Testis (tissue), 2 donors: ENCODE measurements at regions not wholly inside any gene's neighbourhood (a gene's known extent, or its start where the extent isn't known, plus 50 kb on each side); places are given as distances from the start of the nearest gene placed in this dataset.

Experiments
- DNase-seq: peaks from one replicate; pipeline ENCODE4 v3.0.0-alpha.2; 2019
- H3K27ac ChIP-seq, 2 donors: fragments of 200-600 bp; sonication (generic); one replicate each; pipeline ENCODE4 v1.5.1; 2019
- H3K27me3 ChIP-seq: fragments of 200-600 bp; sonication (generic); one replicate; pipeline ENCODE4 v1.5.1; 2019
- H3K36me3 ChIP-seq: fragments of 200-600 bp; sonication (generic); one replicate; pipeline ENCODE4 v1.5.1; 2017; ENCODE audit warnings: low read depth; ENCODE audit errors: missing control alignments
- H3K4me1 ChIP-seq: fragments of 200-600 bp; sonication (generic); one replicate; pipeline ENCODE4 v1.5.1; 2019
- H3K4me3 ChIP-seq, 2 donors: fragments of 200-600 bp; sonication (generic); one replicate each; pipeline ENCODE4 v1.5.1; 2017 to 2019
- H3K9me3 ChIP-seq: fragments of 200-600 bp; sonication (generic); one replicate; pipeline ENCODE4 v1.5.1; 2017
- POLR2A ChIP-seq: fragments of 450-650 bp; IDR thresholded peaks from one replicate; pipeline ENCODE4 v1.6.1; 2017; ENCODE audit warnings: antibody characterized with exemption, mild to moderate bottlenecking, moderate library complexity
- WGBS, 2 donors: methylation state at CpG; one replicate each; pipeline ENCODE4 v1.1.5; 2018; 5-methylcytosine and 5-hydroxymethylcytosine counted together
- intact Hi-C: fragments of 100-400 bp; cut with DNase I; formaldehyde crosslinking; loops from one replicate; pipeline ENCODE4 v1.15.1; 2023; ENCODE audit warnings: low total_unique reads
- TF ChIP-seq, protein P1 (sequence below), 3 experiments: fragments of 450-650 bp in 2 of 3; fragments of 200-600 bp in 1 of 3; sonication (generic) in 1 of 3; IDR thresholded peaks; one replicate each; pipeline ENCODE4 v1.5.1; 2016 to 2019; ENCODE audit warnings: antibody characterized with exemption in 3 of 3, mild to moderate bottlenecking in 2 of 3, moderate library complexity in 1 of 3

DNA sequence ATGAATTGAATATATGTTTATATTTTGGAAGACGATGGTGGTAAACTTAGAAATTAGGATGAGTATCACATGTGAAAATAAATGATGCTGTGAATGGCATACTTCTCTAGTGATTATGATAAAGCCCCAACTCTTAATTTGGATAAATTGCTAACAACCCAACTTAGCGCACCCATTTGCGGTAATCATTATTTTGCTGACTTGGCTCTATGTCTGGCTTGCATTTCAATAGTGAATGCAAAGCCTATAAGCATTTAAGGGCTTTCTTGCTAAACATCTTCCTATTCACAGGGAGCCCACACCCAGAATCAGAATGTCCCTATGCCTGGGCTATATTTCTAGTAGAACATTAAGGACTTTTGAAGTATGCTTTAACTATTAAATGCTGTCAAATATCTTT lies 910.7 kb upstream of the FANCL start:
- no peaks in the 10 kb centered on the region for H3K9me3 ChIP-seq
- H3K27me3 ChIP-seq, result no peaks in the 10 kb centered on the region
- H3K27ac ChIP-seq, result no peak overlapping the region
- DNase-seq, result no peak
- H3K4me3 ChIP-seq, result no peak overlapping the region
- intact Hi-C loops, result no loop called here
- 89 to 93% methylated on average over 3 of the region's 3 CpGs for WGBS, 2 donors
- H3K36me3 ChIP-seq, result no peaks in the 10 kb centered on the region
- TF ChIP-seq, protein P1, sequence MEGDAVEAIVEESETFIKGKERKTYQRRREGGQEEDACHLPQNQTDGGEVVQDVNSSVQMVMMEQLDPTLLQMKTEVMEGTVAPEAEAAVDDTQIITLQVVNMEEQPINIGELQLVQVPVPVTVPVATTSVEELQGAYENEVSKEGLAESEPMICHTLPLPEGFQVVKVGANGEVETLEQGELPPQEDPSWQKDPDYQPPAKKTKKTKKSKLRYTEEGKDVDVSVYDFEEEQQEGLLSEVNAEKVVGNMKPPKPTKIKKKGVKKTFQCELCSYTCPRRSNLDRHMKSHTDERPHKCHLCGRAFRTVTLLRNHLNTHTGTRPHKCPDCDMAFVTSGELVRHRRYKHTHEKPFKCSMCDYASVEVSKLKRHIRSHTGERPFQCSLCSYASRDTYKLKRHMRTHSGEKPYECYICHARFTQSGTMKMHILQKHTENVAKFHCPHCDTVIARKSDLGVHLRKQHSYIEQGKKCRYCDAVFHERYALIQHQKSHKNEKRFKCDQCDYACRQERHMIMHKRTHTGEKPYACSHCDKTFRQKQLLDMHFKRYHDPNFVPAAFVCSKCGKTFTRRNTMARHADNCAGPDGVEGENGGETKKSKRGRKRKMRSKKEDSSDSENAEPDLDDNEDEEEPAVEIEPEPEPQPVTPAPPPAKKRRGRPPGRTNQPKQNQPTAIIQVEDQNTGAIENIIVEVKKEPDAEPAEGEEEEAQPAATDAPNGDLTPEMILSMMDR (IDR thresholded peaks at IDR 0.05), result no peak
- TF ChIP-seq POLR2A, result no peak
- no peaks in the 10 kb centered on the region for H3K4me1 ChIP-seq

DNA sequence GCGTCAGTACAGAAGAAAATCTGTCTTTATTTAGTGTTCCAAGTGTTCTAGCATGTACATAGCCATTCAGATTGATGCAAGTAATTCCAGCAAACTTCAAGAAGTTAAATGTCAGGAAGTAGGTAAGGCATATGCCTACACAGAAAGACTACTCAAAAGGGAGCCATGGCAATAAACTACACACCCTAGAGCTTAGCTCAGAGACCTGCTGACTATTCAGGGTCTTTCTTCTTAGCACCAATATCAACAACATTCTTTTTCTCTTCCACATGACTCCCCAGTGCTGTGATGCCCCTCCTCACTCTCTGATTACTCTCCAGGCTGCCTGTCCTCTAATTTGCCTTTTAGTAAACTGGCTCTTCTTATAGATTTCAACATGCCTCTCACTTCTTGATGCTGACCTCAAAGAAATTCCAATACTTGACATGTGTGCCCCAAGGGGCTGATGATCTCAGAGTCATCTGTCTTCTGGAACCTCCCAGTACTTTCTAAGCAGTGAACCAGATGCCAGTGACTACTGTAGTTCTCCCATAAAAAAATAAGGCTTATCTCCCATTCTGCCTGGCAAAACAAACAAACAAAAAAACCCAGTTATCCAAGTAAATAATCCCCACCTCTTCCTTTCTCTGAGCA lies 909.2 kb upstream of the FANCL start:
- no peak for DNase-seq
- no peaks in the 10 kb centered on the region for H3K27me3 ChIP-seq
- H3K9me3 ChIP-seq, result no peaks in the 10 kb centered on the region
- no peak overlapping the region for H3K27ac ChIP-seq
- H3K4me1 ChIP-seq, result no peaks in the 10 kb centered on the region
- no peak overlapping the region for H3K4me3 ChIP-seq
- TF ChIP-seq, protein P1 (IDR thresholded peaks at IDR 0.05), result no peak
- no peak for TF ChIP-seq POLR2A
- intact Hi-C loops, result no loop called here
- H3K36me3 ChIP-seq, result no peaks in the 10 kb centered on the region
- WGBS, 2 donors, result 72 to 86% methylated on average over 1 of the region's 1 CpG

DNA sequence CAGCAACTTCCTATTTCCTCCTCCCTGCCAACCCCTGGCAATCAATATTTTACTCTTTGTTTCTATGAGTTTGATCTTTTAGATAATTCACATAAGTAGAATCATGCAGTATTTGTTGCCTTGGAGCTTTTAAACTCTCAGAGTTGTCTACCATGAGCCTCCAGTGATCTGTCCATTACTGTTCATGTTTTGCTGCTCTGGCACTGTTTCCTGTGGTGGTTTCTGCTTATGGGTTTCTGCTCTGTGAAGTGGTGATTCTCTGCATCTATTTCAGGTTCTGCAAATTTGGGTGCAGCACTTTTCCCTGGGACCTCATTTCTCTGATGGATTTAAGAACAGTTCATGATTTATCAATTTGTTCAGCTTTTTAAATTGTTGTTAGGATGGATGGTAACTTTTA lies 908.1 kb upstream of the FANCL start:
- H3K36me3 ChIP-seq, result no peaks in the 10 kb centered on the region
- intact Hi-C loops, result no loop called here
- no peaks in the 10 kb centered on the region for H3K9me3 ChIP-seq
- no peaks in the 10 kb centered on the region for H3K4me1 ChIP-seq
- TF ChIP-seq, protein P1 (IDR thresholded peaks at IDR 0.05), result no peak
- no peak for TF ChIP-seq POLR2A
- no peaks in the 10 kb centered on the region for H3K27me3 ChIP-seq
- no peak overlapping the region for H3K27ac ChIP-seq
- no peak overlapping the region for H3K4me3 ChIP-seq
- no peak for DNase-seq

DNA sequence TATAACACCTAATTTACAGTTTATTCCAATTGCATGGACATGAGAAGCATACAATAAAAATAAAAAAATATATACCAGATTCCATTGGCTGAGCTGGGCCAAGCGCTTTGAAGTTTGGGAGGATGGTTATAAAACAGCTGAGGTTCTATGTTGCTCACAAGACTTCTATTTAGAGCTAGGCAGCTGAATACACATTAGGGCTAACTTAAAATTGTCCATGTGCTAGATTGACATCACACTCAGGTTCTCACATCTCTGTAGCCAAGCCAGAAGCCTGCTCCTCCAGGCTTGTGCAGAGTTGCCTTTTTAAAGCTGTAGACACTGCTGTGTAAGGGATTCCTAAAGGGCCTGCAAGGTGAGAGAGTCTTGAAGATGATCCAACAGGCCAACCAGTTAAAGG lies 871.1 kb upstream of the FANCL start:
- intact Hi-C loops, result no loop called here
- Histone ChIP-seq H3K4me1 (no peaks in the 10 kb centered on the region), H3K4me3 (no peak overlapping the region), H3K9me3 (no peaks in the 10 kb centered on the region), H3K27me3 (no peaks in the 10 kb centered on the region), H3K36me3 (no peaks in the 10 kb centered on the region), H3K27ac (no peak overlapping the region)
- TF ChIP-seq, protein P1 (IDR thresholded peaks at IDR 0.05), result no peak
- TF ChIP-seq POLR2A, result no peak
- 93 to 95% methylated on average over 1 of the region's 1 CpG for WGBS, 2 donors
- no peak for DNase-seq

DNA sequence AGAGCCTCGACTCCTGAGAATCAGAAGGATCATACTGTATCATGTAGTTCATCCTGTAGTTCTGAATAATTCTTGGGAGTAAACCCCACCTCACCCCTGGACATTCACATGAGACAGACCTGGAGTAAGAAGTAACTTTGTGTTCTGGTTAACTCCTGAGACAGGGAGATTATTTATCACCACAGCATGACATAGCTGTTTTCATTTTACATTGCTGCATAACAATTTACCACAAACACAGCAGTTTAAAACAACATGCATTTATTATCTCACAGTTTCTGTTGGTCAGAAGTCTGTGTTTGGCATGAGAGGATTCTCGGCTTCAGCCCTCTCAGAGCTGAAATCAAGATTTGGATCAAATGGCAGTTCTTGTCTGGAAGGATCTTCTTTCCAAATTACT lies 855.8 kb upstream of the FANCL start:
- Histone ChIP-seq H3K36me3 (no peaks in the 10 kb centered on the region), H3K9me3 (no peaks in the 10 kb centered on the region), H3K4me1 (no peaks in the 10 kb centered on the region), H3K27me3 (no peaks in the 10 kb centered on the region), H3K27ac (no peak overlapping the region), H3K4me3 (no peak overlapping the region)
- no peak for TF ChIP-seq POLR2A
- TF ChIP-seq, protein P1 (IDR thresholded peaks at IDR 0.05), result no peak
- DNase-seq, result no peak
- 84 to 86% methylated on average over 2 of the region's 2 CpGs for WGBS, 2 donors
- intact Hi-C loops, result no loop called here
